K562 (cell line): ENCODE measurements at regions not wholly inside any gene's neighbourhood (a gene's known extent, or its start where the extent isn't known, plus 50 kb on each side); places are given as distances from the start of the nearest gene placed in this dataset.

Experiments used
- ATAC-seq: fragments of 200-7000 bp; cut with Tn5 transposase; 3 replicates; pipeline ENCODE4 v1.9.1; 2020; ENCODE audit warnings: moderate library complexity
- BruUV-seq: library from RNA; stranded (reverse); fragments of 400-500 nt; replicated peaks from 2 replicates; lab custom pipeline; 2021; lab: Mats Ljungman, UMichigan
- CTCF ChIA-PET: fragments of 300-600 bp; formaldehyde crosslinking; extraction: SDS; loops from one replicate; lab custom pipeline; 2021; ENCODE audit warnings: low intra/inter-chr PET ratio; lab: Yijun Ruan, JAX
- POLR2A ChIA-PET: fragments of 300-600, 350-650 bp; sonication (Branson Sonifier 250); formaldehyde crosslinking; extraction: SDS; loops from one replicate; lab custom pipeline; 2021; ENCODE audit warnings: antibody characterized with exemption, inconsistent platforms; lab: Yijun Ruan, JAX
- DNase-seq, 4 experiments: peaks; one replicate each; pipeline versions ENCODE4 v3.0.0 to v3.0.0-alpha.2; 2011 to 2018; ENCODE audit warnings: low spot score in 3 of 4, mixed read lengths in 3 of 4; ENCODE audit errors: extremely low read depth in 1 of 4
- FAIRE-seq: peaks from 2 replicates; lab custom pipeline; 2011; peaks lifted over from hg19 to GRCh38; lab: Jason Lieb, UNC
- H2AFZ ChIP-seq: 2 replicates; pipeline ENCODE4 v1.6.0; 2011; ENCODE audit warnings: low read depth, low read length, control low read depth, inconsistent platforms
- H3K27ac ChIP-seq: fragments of 200-600 bp; 3 replicates; pipeline ENCODE4 v1.8.0; 2011; ENCODE audit warnings: low read depth, mild to moderate bottlenecking, control low read depth, inconsistent platforms, low read length, moderate library complexity, mixed read lengths; ENCODE audit errors: extremely low read depth
- H3K27me3 ChIP-seq, 2 experiments: fragments of 300-600 bp in 1 of 2; 2 replicates in 1 of 2; 3 replicates in 1 of 2; pipeline versions ENCODE4 v1.6.0 to v1.8.0; 2011; ENCODE audit warnings: inconsistent platforms in 2 of 2, low read length in 2 of 2, mild to moderate bottlenecking in 1 of 2, mixed read lengths in 1 of 2, moderate library complexity in 1 of 2; ENCODE audit not compliant: control insufficient read depth in 2 of 2, insufficient read depth in 2 of 2
- H3K36me3 ChIP-seq: fragments of 300-600 bp; 3 replicates; pipeline ENCODE4 v1.8.0; 2011; ENCODE audit warnings: mild to moderate bottlenecking, low read length, inconsistent platforms; ENCODE audit not compliant: control insufficient read depth, insufficient read depth
- H3K4me1 ChIP-seq, 2 experiments: fragments of 200-600 bp in 1 of 2; replicated peaks in 1 of 2; 2 replicates in 1 of 2; 3 replicates in 1 of 2; pipeline versions ENCODE4 v1.5.1 to v1.8.0; 2011; ENCODE audit warnings: inconsistent platforms in 2 of 2, low read length in 2 of 2, mild to moderate bottlenecking in 1 of 2, mixed read lengths in 1 of 2, moderate library complexity in 1 of 2; ENCODE audit not compliant: control insufficient read depth in 2 of 2, insufficient read depth in 2 of 2
- H3K4me2 ChIP-seq: 2 replicates; pipeline ENCODE4 v1.6.1; 2011; ENCODE audit warnings: low read length, control low read depth, inconsistent platforms, mixed read lengths; ENCODE audit not compliant: insufficient read depth
- H3K4me3 ChIP-seq: fragments of 200-600 bp; sonication (generic), shearing (Covaris generic); 2 replicates; pipeline ENCODE4 v1.5.1; 2016; ENCODE audit warnings: control low read depth, inconsistent platforms
- H3K79me2 ChIP-seq: fragments of 200-600 bp; 3 replicates; pipeline ENCODE4 v1.8.0; 2011; ENCODE audit warnings: low read length, inconsistent platforms; ENCODE audit not compliant: control insufficient read depth, insufficient read depth
- H3K9ac ChIP-seq, 2 experiments: 2 replicates each; pipeline versions ENCODE4 v1.6.0 to v1.6.1; 2011; ENCODE audit warnings: low read depth in 2 of 2, low read length in 2 of 2, control low read depth in 1 of 2, inconsistent platforms in 1 of 2, mild to moderate bottlenecking in 1 of 2, mixed read lengths in 1 of 2; ENCODE audit not compliant: insufficient read depth in 1 of 2
- H3K9me1 ChIP-seq: one replicate; pipeline ENCODE4 v1.6.0; 2011; ENCODE audit warnings: inconsistent platforms, mild to moderate bottlenecking, low read length, moderate library complexity; ENCODE audit not compliant: control insufficient read depth, insufficient read depth
- H3K9me3 ChIP-seq: replicated peaks from 2 replicates; pipeline ENCODE4 v1.5.1; 2011; ENCODE audit warnings: low read depth, low read length, inconsistent platforms; ENCODE audit not compliant: control insufficient read depth, insufficient read depth
- H4K20me1 ChIP-seq: replicated peaks from 2 replicates; pipeline ENCODE4 v1.6.1; 2011; ENCODE audit warnings: low read length, inconsistent platforms, mixed read lengths; ENCODE audit not compliant: control insufficient read depth, insufficient read depth
- CBFA2T3 ChIP-seq: fragments of 450-650 bp; IDR thresholded peaks from 2 replicates; pipeline ENCODE4 v1.6.1; 2017
- CC2D1A ChIP-seq: fragments of 450-650 bp; IDR thresholded peaks from 2 replicates; pipeline ENCODE4 v1.6.1; 2017; ENCODE audit warnings: mild to moderate bottlenecking
- CCNT2 ChIP-seq: IDR thresholded peaks from 2 replicates; pipeline ENCODE4 v1.6.1; 2011; ENCODE audit warnings: borderline replicate concordance, low read depth, mild to moderate bottlenecking, moderate library complexity, mixed read lengths, low read length; ENCODE audit not compliant: insufficient read length; ENCODE audit errors: extremely low read depth
- DMBX1 ChIP-seq: fragments of 250-450 bp; sonication (Bioruptor Pico); IDR thresholded peaks from 2 replicates; pipeline ENCODE4 v1.8.0; 2022; ENCODE audit warnings: inconsistent platforms, mild to moderate bottlenecking, moderate library complexity, borderline replicate concordance
- GABPA ChIP-seq: fragments of 200-800 bp; sonication (Bioruptor generic); conservative IDR thresholded peaks from 2 replicates; pipeline ENCODE4 v1.6.1; 2016; ENCODE audit warnings: low read depth, missing genetic modification characterization, missing compliant biosample characterization
- GTF2A2 ChIP-seq: IDR thresholded peaks from 2 replicates; pipeline ENCODE4 v1.6.1; 2016; ENCODE audit warnings: mild to moderate bottlenecking, missing genetic modification characterization, missing compliant biosample characterization
- ILF3 ChIP-seq: fragments of 450-650 bp; IDR thresholded peaks from 2 replicates; pipeline ENCODE4 v1.6.1; 2018; ENCODE audit warnings: antibody characterized with exemption, mild to moderate bottlenecking, moderate library complexity, borderline replicate concordance
- KLF1 ChIP-seq: fragments of 450-650 bp; IDR thresholded peaks from 2 replicates; pipeline ENCODE4 v1.6.1; 2016; ENCODE audit warnings: missing genetic modification characterization, missing compliant biosample characterization
- NFIC ChIP-seq: fragments of 450-650 bp; IDR thresholded peaks from 2 replicates; pipeline ENCODE4 v1.6.1; 2017; ENCODE audit warnings: mild to moderate bottlenecking, inconsistent platforms
- NONO ChIP-seq, 2 experiments: fragments of 200-400 bp in 1 of 2; fragments of 450-650 bp in 1 of 2; formaldehyde crosslinking in 1 of 2; IDR thresholded peaks; 2 replicates each; pipeline ENCODE4 v1.6.1; 2017; ENCODE audit warnings: low read depth in 2 of 2, mild to moderate bottlenecking in 2 of 2, moderate library complexity in 2 of 2, low read length in 1 of 2
- POLR2AphosphoS2 ChIP-seq: IDR thresholded peaks from 2 replicates; pipeline ENCODE4 v1.6.1; 2012; ENCODE audit warnings: low read length, improper control_type of control experiment
- ZNF280A ChIP-seq: fragments of 450-650 bp; IDR thresholded peaks from 2 replicates; pipeline ENCODE4 v1.6.1; 2018; ENCODE audit warnings: mild to moderate bottlenecking, low read depth; ENCODE audit not compliant: partially characterized antibody
- WGBS: fragments of 100-300 bp; shearing (Covaris generic); methylation state at CpG from one replicate; pipeline ENCODE4 v1.1.6; 2016; ENCODE audit warnings: low coverage, mixed read lengths; ENCODE audit not compliant: insufficient coverage; ENCODE audit errors: missing lambda C conversion rate; 5-methylcytosine and 5-hydroxymethylcytosine counted together
- in situ Hi-C: fragments of 300-500 bp; cut with MboI; formaldehyde crosslinking; loops from 4 replicates; pipeline ENCODE4 v1.15.0; 2018; ENCODE audit warnings: inconsistent platforms, mixed read lengths
- intact Hi-C: fragments of 100-400 bp; cut with micrococcal nuclease; formaldehyde crosslinking; loops from 2 replicates; pipeline ENCODE4 v1.14.2; 2022
- TF ChIP-seq, protein P1 (sequence below): fragments of 150-350 bp; IDR thresholded peaks from 2 replicates; pipeline ENCODE4 v1.6.1; 2014; ENCODE audit warnings: low read depth, mild to moderate bottlenecking, low read length, borderline replicate concordance

DNA sequence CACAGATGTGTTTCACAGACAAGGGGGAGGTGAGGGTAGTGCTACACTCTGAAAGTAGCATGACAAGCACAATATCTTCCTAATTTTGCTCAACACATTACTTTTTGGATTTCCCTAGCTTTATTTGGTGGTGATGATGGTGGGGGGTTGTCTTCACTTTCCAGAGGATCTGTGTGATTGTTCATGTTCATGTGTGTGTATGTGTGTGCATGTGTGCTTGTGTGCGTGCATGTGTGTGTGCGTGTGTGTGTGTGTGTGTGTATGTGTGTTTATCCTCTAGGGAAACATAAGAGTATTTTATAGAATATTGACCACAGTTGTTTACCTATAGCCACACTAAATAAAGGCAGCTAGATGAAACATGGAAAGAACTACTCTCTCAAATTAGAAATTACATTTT, 183.8 kb upstream of the EYA4 start:
- CTCF ChIA-PET, result no interaction called here
- POLR2A ChIA-PET, result no interaction called here
- no peak overlapping the region for H3K9ac ChIP-seq

More for the DNA sequence above, 183.8 kb upstream of the EYA4 start:
- intact Hi-C loops (no loop called here), in situ Hi-C loops (no loop called here)
- Histone ChIP-seq H3K36me3 (no peaks in the 10 kb centered on the region), H2AFZ (no peak overlapping the region), H3K9me1 (no peaks in the 10 kb centered on the region), H3K4me3 (no peak overlapping the region), H4K20me1 (no peaks in the 10 kb centered on the region), H3K27ac (no peak overlapping the region), H3K27me3 (no peaks in the 10 kb centered on the region), H3K9me3 (no peaks in the 10 kb centered on the region), H3K4me2 (no peak overlapping the region), H3K79me2 (no peaks in the 10 kb centered on the region), H3K4me1 (no peaks in the 10 kb centered on the region)
- DNase-seq, result no peak
- WGBS, result 0% methylated on average over 2 of the region's 2 CpGs
- BruUV-seq, result no TSS peak
- TF ChIP-seq GABPA, result no peak
- no peak for TF ChIP-seq CC2D1A
- TF ChIP-seq CCNT2, result no peak
- TF ChIP-seq GTF2A2 (tag), result no peak
- no peak for TF ChIP-seq DMBX1 (CRISPR knock-in tag)
- TF ChIP-seq ILF3, result no peak
- TF ChIP-seq, protein P1, sequence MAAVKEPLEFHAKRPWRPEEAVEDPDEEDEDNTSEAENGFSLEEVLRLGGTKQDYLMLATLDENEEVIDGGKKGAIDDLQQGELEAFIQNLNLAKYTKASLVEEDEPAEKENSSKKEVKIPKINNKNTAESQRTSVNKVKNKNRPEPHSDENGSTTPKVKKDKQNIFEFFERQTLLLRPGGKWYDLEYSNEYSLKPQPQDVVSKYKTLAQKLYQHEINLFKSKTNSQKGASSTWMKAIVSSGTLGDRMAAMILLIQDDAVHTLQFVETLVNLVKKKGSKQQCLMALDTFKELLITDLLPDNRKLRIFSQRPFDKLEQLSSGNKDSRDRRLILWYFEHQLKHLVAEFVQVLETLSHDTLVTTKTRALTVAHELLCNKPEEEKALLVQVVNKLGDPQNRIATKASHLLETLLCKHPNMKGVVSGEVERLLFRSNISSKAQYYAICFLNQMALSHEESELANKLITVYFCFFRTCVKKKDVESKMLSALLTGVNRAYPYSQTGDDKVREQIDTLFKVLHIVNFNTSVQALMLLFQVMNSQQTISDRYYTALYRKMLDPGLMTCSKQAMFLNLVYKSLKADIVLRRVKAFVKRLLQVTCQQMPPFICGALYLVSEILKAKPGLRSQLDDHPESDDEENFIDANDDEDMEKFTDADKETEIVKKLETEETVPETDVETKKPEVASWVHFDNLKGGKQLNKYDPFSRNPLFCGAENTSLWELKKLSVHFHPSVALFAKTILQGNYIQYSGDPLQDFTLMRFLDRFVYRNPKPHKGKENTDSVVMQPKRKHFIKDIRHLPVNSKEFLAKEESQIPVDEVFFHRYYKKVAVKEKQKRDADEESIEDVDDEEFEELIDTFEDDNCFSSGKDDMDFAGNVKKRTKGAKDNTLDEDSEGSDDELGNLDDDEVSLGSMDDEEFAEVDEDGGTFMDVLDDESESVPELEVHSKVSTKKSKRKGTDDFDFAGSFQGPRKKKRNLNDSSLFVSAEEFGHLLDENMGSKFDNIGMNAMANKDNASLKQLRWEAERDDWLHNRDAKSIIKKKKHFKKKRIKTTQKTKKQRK, result no peak
- no peak for TF ChIP-seq ZNF280A
- no peak for TF ChIP-seq POLR2AphosphoS2
- TF ChIP-seq NFIC, result no peak
- no peak for TF ChIP-seq KLF1
- no peak for TF ChIP-seq NONO (IDR thresholded peaks at IDR 0.05; ENCODE audit: low read depth in 2 of 2, low read length in 1 of 2)
- TF ChIP-seq CBFA2T3, result no peak
- FAIRE-seq, result no peak
- ATAC-seq, result no peak
